IPS DF 6.9 (cell line): ENCODE measurements at regions not wholly inside any gene's neighbourhood (a gene's known extent, or its start where the extent isn't known, plus 50 kb on each side); places are given as distances from the start of the nearest gene placed in this dataset.

Experiments
- DNase-seq: peaks from one replicate; pipeline ENCODE4 v3.0.0-alpha.2; 2013; ENCODE audit warnings: low read depth, low spot score
- H3K27ac ChIP-seq: one replicate; pipeline ENCODE4 v1.5.1; 2013; ENCODE audit warnings: low read length, control low read depth
- H3K27me3 ChIP-seq: 2 replicates; pipeline ENCODE4 v1.6.1; 2013; ENCODE audit warnings: mild to moderate bottlenecking, low read length; ENCODE audit not compliant: control insufficient read depth, insufficient read depth
- H3K36me3 ChIP-seq: 2 replicates; pipeline ENCODE4 v1.6.1; 2013; ENCODE audit warnings: low read length; ENCODE audit not compliant: control insufficient read depth, insufficient read depth
- H3K4me1 ChIP-seq: 2 replicates; pipeline ENCODE4 v1.6.1; 2013; ENCODE audit warnings: low read length; ENCODE audit not compliant: control insufficient read depth, insufficient read depth
- H3K4me3 ChIP-seq: 2 replicates; pipeline ENCODE4 v1.5.1; 2013; ENCODE audit warnings: mild to moderate bottlenecking, low read length
- H3K9me3 ChIP-seq: 2 replicates; pipeline ENCODE4 v1.6.1; 2013; ENCODE audit warnings: low read length, inconsistent platforms; ENCODE audit not compliant: control insufficient read depth, insufficient read depth
- WGBS: extraction: QIAGEN DNeasy Blood & Tissue Kit; methylation state at CpG from one replicate; pipeline ENCODE4 v1.1.7; 2013; ENCODE audit warnings: mixed read lengths, missing lambda C conversion rate; ENCODE audit not compliant: insufficient read length, insufficient coverage; 5-methylcytosine and 5-hydroxymethylcytosine counted together

DNA sequence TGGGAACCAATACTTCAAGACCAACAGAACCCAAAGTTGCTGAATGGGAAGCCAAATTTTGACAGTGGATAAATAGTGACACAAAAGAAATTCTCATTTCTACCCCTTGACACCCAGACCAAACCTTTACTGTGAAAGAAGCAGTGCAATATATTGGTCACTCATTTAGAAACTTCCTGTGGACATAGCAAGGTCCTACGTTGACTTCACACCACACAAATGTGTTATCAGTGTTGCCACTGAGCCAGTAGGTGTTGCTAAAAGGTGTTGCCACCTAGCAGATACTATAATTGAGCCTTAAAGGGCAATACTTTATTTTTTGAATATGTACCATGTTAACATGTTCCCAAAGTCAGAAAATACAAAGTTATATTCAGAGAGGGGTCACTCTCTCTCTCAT lies 1008.9 kb upstream of the CDH2 start:
- Histone ChIP-seq H3K4me1 (no peaks in the 10 kb centered on the region; the same call in 1 of the 2 replicates), H3K9me3 (no peaks in the 10 kb centered on the region), H3K27ac (no peak overlapping the region), H3K4me3 (no peak overlapping the region), H3K27me3 (no peaks in the 10 kb centered on the region), H3K36me3 (no peaks in the 10 kb centered on the region)
- no CpG with 5 or more reads among the region's 1 CpG for WGBS
- no peak for DNase-seq

DNA sequence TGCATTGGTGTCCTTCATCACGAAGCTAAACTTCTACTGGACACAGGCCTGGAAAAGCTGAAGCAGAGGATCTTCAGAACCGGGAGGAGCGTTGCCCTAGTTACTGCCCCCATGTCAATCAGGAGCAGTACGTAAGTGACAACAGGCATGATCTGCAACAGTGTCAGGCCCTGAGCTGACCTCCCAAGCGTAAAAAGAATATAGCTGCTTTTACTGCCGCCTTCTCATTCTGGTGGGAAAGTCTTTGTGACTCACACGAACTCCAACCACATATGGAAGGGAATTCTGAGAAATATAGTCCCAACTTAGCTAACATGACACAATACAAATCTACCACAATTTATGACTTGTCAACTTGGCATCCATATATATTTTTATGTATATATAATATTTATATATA lies 1007.7 kb upstream of the CDH2 start:
- Histone ChIP-seq H3K4me3 (no peak overlapping the region), H3K27me3 (no peaks in the 10 kb centered on the region), H3K36me3 (no peaks in the 10 kb centered on the region), H3K4me1 (no peaks in the 10 kb centered on the region; the same call in 1 of the 2 replicates), H3K27ac (no peak overlapping the region), H3K9me3 (no peaks in the 10 kb centered on the region)
- WGBS = no CpG with 5 or more reads among the region's 7 CpGs
- DNase-seq = no peak

DNA sequence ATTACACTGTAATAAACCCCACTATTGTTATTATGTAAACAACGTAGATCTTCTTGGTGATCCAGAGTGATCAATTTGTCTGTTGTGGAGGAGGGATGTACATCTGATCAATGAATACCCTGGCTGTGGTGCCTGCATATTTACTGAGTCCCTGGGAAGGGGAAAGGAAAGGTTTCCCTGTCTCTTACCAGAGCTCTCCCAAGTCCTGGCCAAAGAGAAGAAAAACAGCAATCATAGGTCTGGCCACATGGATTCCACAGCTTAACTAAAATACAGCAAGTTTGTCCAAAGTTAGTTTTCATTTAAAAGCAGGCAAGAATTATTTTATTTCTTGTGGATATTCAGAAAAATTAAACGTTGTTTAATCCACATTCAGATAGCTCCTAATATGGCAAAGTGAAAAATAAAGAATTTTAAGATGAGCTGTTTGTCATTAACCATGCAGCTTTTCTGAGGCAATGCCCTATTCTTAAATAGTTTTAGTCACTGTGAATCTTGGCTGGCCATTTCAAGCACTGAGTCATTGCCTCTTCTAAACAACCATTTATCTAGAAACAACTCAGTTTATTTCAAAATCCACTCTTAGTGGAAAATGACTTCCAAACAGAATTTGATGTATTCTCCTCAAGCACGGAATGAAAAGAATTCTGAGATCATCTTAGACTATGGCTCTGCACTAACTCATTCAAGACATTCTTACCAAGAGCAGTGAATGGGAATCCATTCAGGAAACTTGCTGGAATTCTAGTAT lies 1004.4 kb upstream of the CDH2 start:
- WGBS = no CpG with 5 or more reads among the region's 3 CpGs
- no peaks in the 10 kb centered on the region for H3K27me3 ChIP-seq
- no peak overlapping the region for H3K4me3 ChIP-seq
- no peaks in the 10 kb centered on the region for H3K4me1 ChIP-seq
- no peaks in the 10 kb centered on the region for H3K36me3 ChIP-seq
- H3K9me3 ChIP-seq = no peaks in the 10 kb centered on the region
- no peak overlapping the region for H3K27ac ChIP-seq
- no peak for DNase-seq

DNA sequence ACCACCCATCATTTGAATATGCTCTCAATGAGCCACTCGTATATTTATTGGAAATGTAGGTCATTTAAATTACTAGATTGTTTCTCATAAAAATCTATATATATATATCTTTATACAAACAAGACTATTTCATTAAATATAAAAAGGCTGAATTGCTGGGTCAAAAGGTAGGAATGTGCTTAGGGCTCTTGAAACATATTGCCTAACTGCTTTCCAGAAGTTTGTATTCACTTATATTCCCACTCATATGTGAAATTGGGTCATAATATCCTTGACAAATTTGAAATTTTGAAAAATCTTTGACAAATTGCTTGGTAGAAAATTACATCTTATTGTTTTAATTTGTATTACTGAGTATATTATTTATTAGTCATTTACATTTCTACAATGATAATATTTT lies 999.8 kb upstream of the CDH2 start:
- Histone ChIP-seq H3K36me3 (no peaks in the 10 kb centered on the region), H3K9me3 (no peaks in the 10 kb centered on the region)
- no CpG with 5 or more reads among the region's 1 CpG for WGBS

DNA sequence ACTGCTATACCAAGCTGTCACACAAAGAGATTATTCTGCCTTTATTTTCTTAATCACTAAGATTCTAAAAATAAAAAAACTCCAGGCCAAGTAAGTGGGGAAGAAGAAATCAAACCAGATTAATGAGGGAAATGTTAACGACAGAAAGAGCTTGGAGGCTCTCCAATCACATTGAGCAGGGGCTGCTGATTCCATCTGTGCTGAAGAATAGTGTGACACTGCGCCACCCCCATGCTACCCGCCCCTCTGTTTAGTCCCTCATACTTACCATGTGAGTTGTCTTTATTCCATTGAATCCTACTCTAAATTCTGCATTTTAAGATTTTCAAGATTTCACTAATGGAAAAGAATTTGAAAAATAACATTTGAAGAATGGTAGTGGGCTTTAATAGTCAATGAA lies 998.0 kb upstream of the CDH2 start:
- no peak for DNase-seq
- H3K9me3 ChIP-seq = no peaks in the 10 kb centered on the region
- no peaks in the 10 kb centered on the region for H3K27me3 ChIP-seq
- WGBS = no CpG with 5 or more reads among the region's 3 CpGs
- H3K4me1 ChIP-seq = no peaks in the 10 kb centered on the region
- H3K36me3 ChIP-seq = no peaks in the 10 kb centered on the region
- no peak overlapping the region for H3K4me3 ChIP-seq
- H3K27ac ChIP-seq = no peak overlapping the region

More for the DNA sequence above, 999.8 kb upstream of the CDH2 start:
- no peak for DNase-seq
- Histone ChIP-seq H3K4me1 (no peaks in the 10 kb centered on the region), H3K27me3 (no peaks in the 10 kb centered on the region), H3K4me3 (no peak overlapping the region), H3K27ac (no peak overlapping the region)

DNA sequence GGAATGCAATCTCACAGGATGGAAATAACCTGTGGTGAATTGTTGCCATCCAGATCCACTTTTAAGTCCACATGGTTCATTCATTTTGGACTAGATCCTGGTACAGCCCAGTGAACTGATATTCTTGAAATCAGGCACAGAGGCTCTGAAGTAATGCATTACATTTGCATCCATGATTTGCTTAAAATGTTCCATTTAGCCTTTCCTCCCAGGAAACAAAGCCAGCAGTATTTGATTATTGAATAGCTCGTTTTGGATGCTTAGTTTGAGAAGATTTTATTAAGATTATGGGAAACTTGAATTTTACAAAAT lies 995.8 kb upstream of the CDH2 start:
- Histone ChIP-seq H3K4me1 (no peaks in the 10 kb centered on the region), H3K27me3 (no peaks in the 10 kb centered on the region), H3K9me3 (no peaks in the 10 kb centered on the region), H3K4me3 (no peak overlapping the region), H3K27ac (no peak overlapping the region), H3K36me3 (no peaks in the 10 kb centered on the region)
- WGBS = 100% methylated on average over 1 of the region's 1 CpG
- no peak for DNase-seq

DNA sequence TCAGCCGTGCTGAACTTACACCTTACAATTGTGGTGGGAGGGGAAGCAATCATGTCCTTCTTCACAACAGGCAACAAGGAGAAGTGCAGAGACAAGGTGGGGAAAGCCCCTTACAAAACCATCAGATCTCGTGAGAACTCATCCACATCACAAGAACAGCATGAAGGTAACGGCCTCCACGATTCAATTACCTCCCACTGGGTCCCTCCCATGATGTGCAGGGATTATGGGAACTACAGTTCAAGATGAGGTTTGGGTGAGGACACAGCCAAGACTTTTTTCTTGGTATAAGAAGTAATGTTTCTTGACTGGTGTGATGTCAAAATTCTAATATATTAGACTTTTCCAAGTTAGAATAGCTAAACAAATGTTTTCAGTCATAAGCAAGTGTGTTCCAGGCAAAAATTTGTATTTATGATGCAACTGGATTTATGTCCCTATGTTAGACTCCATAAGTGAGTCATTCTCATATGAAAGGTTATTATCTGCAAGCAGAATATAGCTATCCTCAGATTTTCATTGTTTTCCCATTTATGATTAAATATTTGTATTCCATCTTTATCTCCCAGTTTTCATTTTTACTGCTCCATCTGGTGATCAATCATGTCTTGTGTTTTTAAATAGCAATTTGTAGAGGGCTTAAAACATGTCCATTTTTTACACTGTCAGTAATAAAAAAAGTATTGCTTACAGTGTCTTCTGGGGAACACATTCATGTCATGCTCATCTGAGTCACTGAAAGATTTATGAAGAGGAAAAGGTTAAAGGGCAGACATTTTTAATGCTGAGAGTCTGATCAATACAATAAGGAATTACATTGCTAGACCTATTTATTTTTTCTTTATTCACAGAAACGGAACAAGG lies 995.2 kb upstream of the CDH2 start:
- H3K36me3 ChIP-seq = no peaks in the 10 kb centered on the region
- no peaks in the 10 kb centered on the region for H3K27me3 ChIP-seq
- no peak overlapping the region for H3K27ac ChIP-seq
- H3K4me1 ChIP-seq = no peaks in the 10 kb centered on the region
- no peak for DNase-seq
- WGBS = no CpG with 5 or more reads among the region's 5 CpGs
- no peak overlapping the region for H3K4me3 ChIP-seq
- H3K9me3 ChIP-seq = no peaks in the 10 kb centered on the region

DNA sequence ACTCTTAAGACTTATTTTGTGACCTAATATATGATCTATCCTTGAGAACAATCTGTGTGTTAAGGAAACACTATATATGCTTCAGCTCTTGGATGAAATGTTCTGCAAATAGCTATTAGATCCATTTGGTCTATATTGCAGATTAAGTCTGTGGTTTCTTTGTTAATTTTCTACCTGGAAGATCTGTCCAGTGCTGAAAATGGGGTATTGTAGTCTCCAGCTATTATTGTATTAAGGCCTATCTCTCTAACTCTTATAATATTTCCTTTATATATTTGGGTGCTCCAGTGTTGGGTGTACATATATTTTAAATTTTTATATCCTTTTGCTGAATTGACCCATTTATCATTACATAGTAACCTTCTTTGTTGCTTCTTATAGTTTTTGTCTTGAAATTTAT lies 992.7 kb upstream of the CDH2 start:
- no peaks in the 10 kb centered on the region for H3K4me1 ChIP-seq
- H3K27ac ChIP-seq = no peak overlapping the region
- no peaks in the 10 kb centered on the region for H3K36me3 ChIP-seq
- H3K27me3 ChIP-seq = no peaks in the 10 kb centered on the region
- H3K9me3 ChIP-seq = no peaks in the 10 kb centered on the region
- no peak for DNase-seq
- no peak overlapping the region for H3K4me3 ChIP-seq

DNA sequence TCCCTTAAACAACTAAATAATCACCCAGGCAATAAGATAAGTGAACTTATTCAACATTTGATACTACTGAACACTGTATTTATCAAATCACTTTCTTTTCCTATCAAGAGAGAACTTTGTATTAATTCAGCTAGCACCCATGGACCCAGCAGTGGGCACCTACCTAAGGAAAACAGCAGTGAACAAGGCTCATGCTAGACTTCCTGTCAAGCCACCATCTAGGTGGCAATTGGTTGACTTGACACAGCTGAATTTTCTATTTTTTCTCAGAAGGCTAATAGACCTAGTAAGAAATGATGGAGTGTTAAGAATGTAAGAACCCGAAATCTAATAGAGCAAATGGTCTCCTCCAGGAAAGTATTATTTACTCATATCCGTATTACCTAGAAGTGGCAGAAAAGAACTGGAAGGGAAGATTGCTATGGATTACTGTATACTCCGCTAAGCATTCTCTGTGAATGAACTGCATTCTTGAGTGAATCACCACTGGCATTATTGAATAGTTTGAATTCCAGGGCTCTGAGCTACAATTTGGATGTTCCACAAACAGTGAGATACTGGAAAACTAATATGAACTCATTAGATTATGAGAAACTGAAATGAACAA lies 988.2 kb upstream of the CDH2 start:
- H3K4me1 ChIP-seq = no peaks in the 10 kb centered on the region
- H3K27ac ChIP-seq = no peak overlapping the region
- WGBS = no CpG with 5 or more reads among the region's 3 CpGs
- H3K36me3 ChIP-seq = no peaks in the 10 kb centered on the region
- DNase-seq = no peak
- H3K27me3 ChIP-seq = no peaks in the 10 kb centered on the region
- H3K9me3 ChIP-seq = no peaks in the 10 kb centered on the region
- no peak overlapping the region for H3K4me3 ChIP-seq

DNA sequence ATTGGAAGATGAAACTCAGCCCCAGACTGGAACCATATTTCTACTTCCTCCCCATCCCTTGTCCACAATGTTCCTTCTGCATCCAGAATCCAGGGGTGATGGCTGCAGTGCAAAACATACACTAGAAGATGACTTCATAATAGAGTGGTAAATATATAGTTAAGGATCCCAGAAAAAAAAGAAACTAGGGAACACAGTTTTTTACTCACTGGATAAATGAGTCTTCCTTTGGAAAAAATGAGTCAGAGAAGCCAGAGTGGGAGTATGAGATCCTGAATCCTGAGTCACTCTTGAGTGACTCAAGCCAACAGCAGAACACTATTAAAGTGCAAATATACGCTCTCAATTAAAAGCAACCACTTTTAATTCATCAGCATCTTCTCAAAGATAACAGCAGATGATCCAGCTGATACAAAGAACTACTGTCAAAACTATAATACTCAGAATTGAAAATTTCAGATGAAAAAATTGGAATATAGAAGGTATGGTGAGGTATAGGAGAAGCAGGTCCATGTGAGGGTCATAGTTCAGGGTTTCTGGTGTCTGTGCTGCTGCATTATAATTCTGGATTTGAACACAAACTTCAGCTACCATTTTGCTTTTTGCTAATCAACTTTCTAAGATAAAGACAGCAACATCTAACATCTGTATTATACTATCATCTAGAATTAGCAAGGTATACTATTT lies 987.2 kb upstream of the CDH2 start:
- WGBS = no CpG with 5 or more reads among the region's 1 CpG
- Histone ChIP-seq H3K27me3 (no peaks in the 10 kb centered on the region), H3K27ac (no peak overlapping the region)

More for the DNA sequence above, 987.2 kb upstream of the CDH2 start:
- DNase-seq = no peak
- Histone ChIP-seq H3K4me3 (no peak overlapping the region), H3K36me3 (no peaks in the 10 kb centered on the region), H3K4me1 (no peaks in the 10 kb centered on the region), H3K9me3 (no peaks in the 10 kb centered on the region)
